ENCODE measurements at regions not wholly inside any gene's neighbourhood (a gene's known extent, or its start where the extent isn't known, plus 50 kb on each side); places are given as distances from the start of the nearest gene placed in this dataset.

DNA sequence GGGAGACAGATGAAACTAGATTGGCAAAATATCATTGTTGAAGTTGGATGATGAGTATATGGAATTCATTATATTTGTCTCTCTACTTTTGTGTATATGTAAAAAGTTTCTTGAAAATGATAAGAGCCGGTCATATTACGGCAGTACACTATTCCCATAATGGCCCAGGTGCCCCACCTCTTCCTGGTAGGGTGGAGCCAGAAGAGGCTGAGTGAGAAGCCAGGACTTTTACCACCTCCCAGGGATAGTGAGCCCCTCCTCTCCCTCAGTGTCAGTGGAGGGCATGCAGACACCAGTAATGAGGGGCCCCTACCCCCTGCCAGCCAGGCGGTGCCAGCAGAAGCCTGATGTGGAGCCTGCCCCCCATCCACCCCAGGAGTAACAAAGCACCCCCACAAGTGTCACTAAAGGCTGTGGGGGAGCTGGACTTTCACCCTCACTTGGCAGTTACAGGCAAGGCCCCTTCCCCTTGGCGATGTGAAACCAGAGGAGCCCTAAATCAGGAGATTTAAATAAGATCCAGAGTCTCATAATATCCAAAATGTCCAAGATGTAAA, 198.9 kb upstream of the RBBP8 start:
- Histone ChIP-seq H3K27ac (ENCODE audit: low read depth, low read length) (peak overlapping the region; percentile 71), H3K9ac (ENCODE audit: low read depth in 1 of 3, low read length in 3 of 3) (no peak overlapping the region), H3K36me3 (ENCODE audit: control insufficient read depth in 3 of 3, insufficient read depth in 3 of 3, low read length in 3 of 3) (no peaks in the 10 kb centered on the region), H3K4me1 (ENCODE audit: control insufficient read depth in 3 of 3, insufficient read depth in 3 of 3, low read length in 3 of 3) (no peaks in the 10 kb centered on the region), H3K27me3 (ENCODE audit: control insufficient read depth in 3 of 3, insufficient read depth in 3 of 3, low read length in 3 of 3) (no peaks in the 10 kb centered on the region), H3K9me3 (ENCODE audit: control insufficient read depth in 3 of 3, low read length in 3 of 3) (no peaks in the 10 kb centered on the region), H3K4me3 (ENCODE audit: low read length in 3 of 3) (no peak overlapping the region)

DNA sequence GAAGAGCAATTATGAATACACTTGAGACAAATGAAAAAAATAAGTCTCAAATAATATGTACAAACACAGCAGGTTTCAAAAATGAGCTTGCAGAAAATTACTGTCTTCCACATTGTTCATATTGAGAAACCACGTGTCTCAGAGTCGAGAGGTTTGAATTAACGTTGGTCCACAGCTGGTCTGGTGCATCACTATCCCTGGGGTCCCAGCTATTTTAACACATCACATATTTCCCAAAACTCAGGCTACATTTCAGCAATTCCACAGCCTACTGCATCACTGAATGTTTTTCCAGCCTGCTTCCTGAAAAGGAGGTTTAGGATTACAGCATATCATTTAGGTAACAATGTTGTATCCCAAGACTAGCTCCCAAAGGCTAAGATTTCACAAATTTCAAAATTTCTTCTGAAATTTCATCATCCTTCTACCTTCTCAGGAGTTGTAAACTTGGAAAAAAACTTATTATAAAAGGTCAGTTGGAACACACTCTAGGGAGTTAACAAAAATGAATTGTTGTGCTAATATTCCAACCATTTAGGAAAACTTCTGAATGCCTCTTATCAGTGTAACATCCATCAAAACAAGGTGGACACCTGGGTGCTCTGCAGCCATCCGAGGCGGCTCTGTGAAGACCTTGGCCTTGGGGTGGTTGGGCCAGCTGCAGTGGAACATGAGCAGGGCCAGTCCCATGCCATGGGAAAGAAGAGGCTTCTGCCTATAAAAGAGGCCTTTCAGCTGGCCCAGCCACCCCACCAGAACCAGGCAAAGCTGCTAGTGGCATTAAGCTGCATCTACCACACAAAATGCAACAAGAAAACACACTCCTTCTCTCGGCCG, 198.1 kb upstream of the RBBP8 start:
- Histone ChIP-seq H3K4me1 (ENCODE audit: control insufficient read depth in 3 of 3, insufficient read depth in 3 of 3, low read length in 3 of 3) (no peaks in the 10 kb centered on the region), H3K9ac (ENCODE audit: low read depth in 1 of 3, low read length in 3 of 3) (no peak overlapping the region), H3K27ac (ENCODE audit: low read depth, low read length) (peak overlapping the region; percentile 43), H3K4me3 (ENCODE audit: low read length in 3 of 3) (no peak overlapping the region), H3K9me3 (ENCODE audit: control insufficient read depth in 3 of 3, low read length in 3 of 3) (no peaks in the 10 kb centered on the region), H3K36me3 (ENCODE audit: control insufficient read depth in 3 of 3, insufficient read depth in 3 of 3, low read length in 3 of 3) (no peaks in the 10 kb centered on the region), H3K27me3 (ENCODE audit: control insufficient read depth in 3 of 3, insufficient read depth in 3 of 3, low read length in 3 of 3) (no peaks in the 10 kb centered on the region)

DNA sequence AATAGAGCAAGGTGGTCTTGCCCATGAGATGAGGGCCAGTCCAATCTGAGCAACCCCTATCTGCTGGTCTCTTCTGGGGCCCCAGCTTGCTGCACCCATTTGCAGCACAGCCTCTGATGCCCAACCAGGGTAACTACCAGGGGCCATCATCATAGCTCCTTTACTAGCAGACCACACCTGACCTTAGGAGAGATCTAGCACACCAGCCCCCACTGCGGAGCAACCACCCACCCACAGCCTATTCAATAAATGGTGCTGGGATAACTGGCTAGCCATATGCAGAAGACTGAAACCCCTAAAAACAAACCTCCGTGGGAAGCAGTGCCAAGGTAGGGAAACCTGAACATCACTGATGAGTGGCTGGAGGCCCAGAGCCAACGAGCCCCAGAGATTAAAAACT, 196.1 kb upstream of the RBBP8 start:
- H3K4me1 ChIP-seq (ENCODE audit: control insufficient read depth in 3 of 3, insufficient read depth in 3 of 3, low read length in 3 of 3), result no peaks in the 10 kb centered on the region

DNA sequence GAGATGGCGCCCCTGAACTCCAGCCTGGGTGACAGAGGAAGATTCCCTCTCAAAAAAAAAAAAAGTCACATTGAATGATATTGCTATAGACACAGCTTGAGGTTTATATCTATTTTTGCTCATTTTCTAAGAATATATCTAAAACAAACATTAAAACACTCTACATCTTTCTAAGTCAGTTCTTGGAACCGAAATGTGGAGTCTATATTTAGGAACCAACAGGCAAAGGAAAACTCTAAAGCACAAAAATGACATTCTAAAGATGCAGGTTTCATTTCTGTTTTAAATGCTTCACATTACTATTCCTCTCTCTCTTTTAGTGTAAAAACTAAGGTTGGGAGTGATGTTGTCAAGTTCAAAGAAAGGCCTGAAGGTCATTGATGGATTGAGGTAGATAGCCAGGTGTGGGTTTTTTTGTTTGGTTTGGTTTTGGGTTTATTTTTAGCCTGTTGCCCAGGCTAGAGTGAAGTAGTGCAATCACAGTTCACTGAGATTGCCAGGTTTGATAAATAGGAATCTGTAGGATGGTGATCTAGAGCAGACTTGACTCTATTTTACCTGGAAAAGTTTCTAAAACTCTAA, 194.0 kb upstream of the RBBP8 start:
- H3K4me1 ChIP-seq (ENCODE audit: control insufficient read depth in 3 of 3, insufficient read depth in 3 of 3, low read length in 3 of 3), result no peaks in the 10 kb centered on the region
- H3K9ac ChIP-seq (ENCODE audit: low read depth in 1 of 3, low read length in 3 of 3), result no peak overlapping the region
- no peaks in the 10 kb centered on the region for H3K27me3 ChIP-seq (ENCODE audit: control insufficient read depth in 3 of 3, insufficient read depth in 3 of 3, low read length in 3 of 3)
- no peak overlapping the region for H3K4me3 ChIP-seq (ENCODE audit: low read length in 3 of 3)
- H3K36me3 ChIP-seq (ENCODE audit: control insufficient read depth in 3 of 3, insufficient read depth in 3 of 3, low read length in 3 of 3), result no peaks in the 10 kb centered on the region
- H3K9me3 ChIP-seq (ENCODE audit: control insufficient read depth in 3 of 3, low read length in 3 of 3), result no peaks in the 10 kb centered on the region
- H3K27ac ChIP-seq (ENCODE audit: low read depth, low read length), result no peak overlapping the region

More for the DNA sequence above, 196.1 kb upstream of the RBBP8 start:
- H3K4me3 ChIP-seq (ENCODE audit: low read length in 3 of 3), result no peak overlapping the region
- H3K36me3 ChIP-seq (ENCODE audit: control insufficient read depth in 3 of 3, insufficient read depth in 3 of 3, low read length in 3 of 3), result no peaks in the 10 kb centered on the region
- no peak overlapping the region for H3K9ac ChIP-seq (ENCODE audit: low read depth in 1 of 3, low read length in 3 of 3)
- no peak overlapping the region for H3K27ac ChIP-seq (ENCODE audit: low read depth, low read length)
- H3K9me3 ChIP-seq (ENCODE audit: control insufficient read depth in 3 of 3, low read length in 3 of 3), result no peaks in the 10 kb centered on the region
- no peaks in the 10 kb centered on the region for H3K27me3 ChIP-seq (ENCODE audit: control insufficient read depth in 3 of 3, insufficient read depth in 3 of 3, low read length in 3 of 3)

DNA sequence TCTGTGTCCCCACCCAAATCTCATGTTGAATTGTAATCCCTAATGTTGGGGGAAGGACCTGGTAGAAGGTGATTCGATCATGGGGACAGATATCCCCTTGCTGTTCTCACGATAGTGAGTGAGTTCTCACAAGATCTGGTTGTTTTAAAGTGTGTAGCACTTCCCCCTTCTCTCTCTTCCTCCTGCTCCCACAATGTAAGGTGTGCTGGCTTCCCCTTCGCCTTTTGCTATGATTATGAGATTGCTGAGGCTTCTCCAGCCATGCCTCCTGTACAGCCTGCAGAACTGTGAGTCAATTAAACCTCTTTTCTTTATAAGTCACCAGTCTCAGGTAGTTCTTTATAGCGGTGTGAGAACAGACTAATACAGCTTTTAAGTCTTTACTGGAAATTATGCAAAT, 193.3 kb upstream of the RBBP8 start:
- Histone ChIP-seq H3K9ac (ENCODE audit: low read depth in 1 of 3, low read length in 3 of 3) (no peak overlapping the region), H3K27ac (ENCODE audit: low read depth, low read length) (no peak overlapping the region), H3K9me3 (ENCODE audit: control insufficient read depth in 3 of 3, low read length in 3 of 3) (no peaks in the 10 kb centered on the region), H3K36me3 (ENCODE audit: control insufficient read depth in 3 of 3, insufficient read depth in 3 of 3, low read length in 3 of 3) (no peaks in the 10 kb centered on the region), H3K27me3 (ENCODE audit: control insufficient read depth in 3 of 3, insufficient read depth in 3 of 3, low read length in 3 of 3) (no peaks in the 10 kb centered on the region), H3K4me1 (ENCODE audit: control insufficient read depth in 3 of 3, insufficient read depth in 3 of 3, low read length in 3 of 3) (no peaks in the 10 kb centered on the region), H3K4me3 (ENCODE audit: low read length in 3 of 3) (no peak overlapping the region)

DNA sequence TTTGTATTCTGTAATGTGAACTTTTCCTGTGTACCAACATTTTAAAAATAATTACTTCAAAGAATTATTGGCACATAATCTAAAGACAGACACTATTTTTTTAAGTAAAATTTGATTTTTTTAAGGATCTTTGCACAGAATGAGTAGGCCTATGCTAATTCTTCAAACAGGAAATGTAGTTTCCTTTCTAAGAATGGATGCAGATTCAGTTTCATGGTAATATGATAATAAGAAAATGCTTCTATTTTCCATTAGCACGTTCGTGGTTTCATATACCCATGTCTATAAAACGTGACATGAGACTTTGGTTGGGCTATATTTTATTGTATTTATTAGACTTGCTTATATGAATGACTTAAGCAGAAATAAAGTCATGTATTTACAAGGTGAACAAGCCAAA, 191.8 kb upstream of the RBBP8 start:
- Histone ChIP-seq H3K4me3 (ENCODE audit: low read length in 3 of 3) (no peak overlapping the region), H3K9ac (ENCODE audit: low read depth in 1 of 3, low read length in 3 of 3) (no peak overlapping the region), H3K27me3 (ENCODE audit: control insufficient read depth in 3 of 3, insufficient read depth in 3 of 3, low read length in 3 of 3) (no peaks in the 10 kb centered on the region), H3K36me3 (ENCODE audit: control insufficient read depth in 3 of 3, insufficient read depth in 3 of 3, low read length in 3 of 3) (no peaks in the 10 kb centered on the region), H3K27ac (ENCODE audit: low read depth, low read length) (no peak overlapping the region), H3K4me1 (ENCODE audit: control insufficient read depth in 3 of 3, insufficient read depth in 3 of 3, low read length in 3 of 3) (no peaks in the 10 kb centered on the region), H3K9me3 (ENCODE audit: control insufficient read depth in 3 of 3, low read length in 3 of 3) (no peaks in the 10 kb centered on the region)

DNA sequence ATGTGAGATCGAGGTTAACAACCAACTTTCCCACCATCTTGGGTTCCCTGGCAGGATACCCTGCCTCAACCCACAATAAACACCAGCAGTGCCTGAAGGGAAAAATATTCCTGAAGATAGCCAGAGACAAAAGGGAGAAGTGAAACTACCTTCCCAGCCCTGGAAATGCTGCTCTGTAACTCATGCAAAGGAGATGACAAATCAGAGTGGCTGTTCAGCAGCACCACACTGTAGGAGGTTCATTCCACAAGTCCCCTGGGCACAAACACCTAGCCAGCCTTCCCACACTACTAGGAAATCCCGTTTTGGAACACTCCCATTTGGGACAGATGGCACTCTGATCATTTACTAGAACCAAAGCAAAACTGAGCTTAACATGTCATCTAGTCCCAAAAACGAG, 190.7 kb upstream of the RBBP8 start:
- H3K9ac ChIP-seq (ENCODE audit: low read depth in 1 of 3, low read length in 3 of 3), result no peak overlapping the region

DNA sequence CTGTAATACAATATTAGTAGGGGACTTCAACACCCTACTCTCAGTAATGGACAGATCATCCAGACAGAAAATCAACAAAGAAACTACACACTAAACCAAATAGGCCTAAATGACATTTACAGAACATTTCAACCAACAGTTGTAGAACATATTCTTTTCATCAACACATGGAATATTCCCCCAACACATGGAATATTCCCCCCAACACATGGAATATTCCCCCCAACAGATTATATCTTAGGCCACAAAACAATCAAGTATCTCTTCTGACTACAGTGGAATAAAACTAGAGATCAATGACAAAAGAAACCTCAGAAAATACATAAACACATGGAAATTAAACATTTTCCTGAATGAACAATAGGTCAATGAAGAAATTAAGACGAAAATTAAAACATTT, 187.2 kb upstream of the RBBP8 start:
- Histone ChIP-seq H3K4me3 (ENCODE audit: low read length in 3 of 3) (no peak overlapping the region), H3K4me1 (ENCODE audit: control insufficient read depth in 3 of 3, insufficient read depth in 3 of 3, low read length in 3 of 3) (no peaks in the 10 kb centered on the region), H3K27ac (ENCODE audit: low read depth, low read length) (no peak overlapping the region)

More for the DNA sequence above, 190.7 kb upstream of the RBBP8 start:
- Histone ChIP-seq H3K36me3 (ENCODE audit: control insufficient read depth in 3 of 3, insufficient read depth in 3 of 3, low read length in 3 of 3) (no peaks in the 10 kb centered on the region), H3K27me3 (ENCODE audit: control insufficient read depth in 3 of 3, insufficient read depth in 3 of 3, low read length in 3 of 3) (no peaks in the 10 kb centered on the region), H3K27ac (ENCODE audit: low read depth, low read length) (no peak overlapping the region), H3K4me3 (ENCODE audit: low read length in 3 of 3) (no peak overlapping the region), H3K9me3 (ENCODE audit: control insufficient read depth in 3 of 3, low read length in 3 of 3) (no peaks in the 10 kb centered on the region), H3K4me1 (ENCODE audit: control insufficient read depth in 3 of 3, insufficient read depth in 3 of 3, low read length in 3 of 3) (no peaks in the 10 kb centered on the region)

DNA sequence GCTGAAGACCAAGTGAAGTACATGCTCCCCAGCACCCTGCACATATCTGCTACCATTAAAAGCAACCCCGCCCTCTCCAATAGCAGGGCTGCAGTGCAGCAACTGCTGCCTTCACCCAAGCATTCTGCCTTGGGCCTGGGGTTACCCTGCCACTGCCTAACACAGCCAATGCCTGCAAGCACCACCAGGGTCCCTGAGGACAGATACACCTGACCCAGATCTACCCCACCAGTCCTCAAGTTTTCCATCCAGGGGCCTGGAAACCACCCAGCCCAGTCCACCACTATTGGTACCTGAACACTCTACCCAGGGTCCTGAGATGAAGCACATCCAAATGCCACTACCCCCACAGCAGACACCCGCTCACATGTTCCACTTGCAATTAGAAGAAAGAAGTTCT, 181.1 kb upstream of the RBBP8 start:
- Histone ChIP-seq H3K27me3 (ENCODE audit: control insufficient read depth in 3 of 3, insufficient read depth in 3 of 3, low read length in 3 of 3) (peaks cover 0 to 2% (median 0%) of the 10 kb centered on the region in 3 donors), H3K9me3 (ENCODE audit: control insufficient read depth in 3 of 3, low read length in 3 of 3) (no peaks in the 10 kb centered on the region), H3K36me3 (ENCODE audit: control insufficient read depth in 3 of 3, insufficient read depth in 3 of 3, low read length in 3 of 3) (no peaks in the 10 kb centered on the region), H3K27ac (ENCODE audit: low read depth, low read length) (no peak overlapping the region), H3K9ac (ENCODE audit: low read depth in 1 of 3, low read length in 3 of 3) (no peak overlapping the region), H3K4me3 (ENCODE audit: low read length in 3 of 3) (no peak overlapping the region), H3K4me1 (ENCODE audit: control insufficient read depth in 3 of 3, insufficient read depth in 3 of 3, low read length in 3 of 3) (peaks cover 7 to 9% (median 7%) of the 10 kb centered on the region in 3 donors)

More for the DNA sequence above, 187.2 kb upstream of the RBBP8 start:
- Histone ChIP-seq H3K9ac (ENCODE audit: low read depth in 1 of 3, low read length in 3 of 3) (no peak overlapping the region), H3K9me3 (ENCODE audit: control insufficient read depth in 3 of 3, low read length in 3 of 3) (no peaks in the 10 kb centered on the region), H3K27me3 (ENCODE audit: control insufficient read depth in 3 of 3, insufficient read depth in 3 of 3, low read length in 3 of 3) (no peaks in the 10 kb centered on the region), H3K36me3 (ENCODE audit: control insufficient read depth in 3 of 3, insufficient read depth in 3 of 3, low read length in 3 of 3) (no peaks in the 10 kb centered on the region)

DNA sequence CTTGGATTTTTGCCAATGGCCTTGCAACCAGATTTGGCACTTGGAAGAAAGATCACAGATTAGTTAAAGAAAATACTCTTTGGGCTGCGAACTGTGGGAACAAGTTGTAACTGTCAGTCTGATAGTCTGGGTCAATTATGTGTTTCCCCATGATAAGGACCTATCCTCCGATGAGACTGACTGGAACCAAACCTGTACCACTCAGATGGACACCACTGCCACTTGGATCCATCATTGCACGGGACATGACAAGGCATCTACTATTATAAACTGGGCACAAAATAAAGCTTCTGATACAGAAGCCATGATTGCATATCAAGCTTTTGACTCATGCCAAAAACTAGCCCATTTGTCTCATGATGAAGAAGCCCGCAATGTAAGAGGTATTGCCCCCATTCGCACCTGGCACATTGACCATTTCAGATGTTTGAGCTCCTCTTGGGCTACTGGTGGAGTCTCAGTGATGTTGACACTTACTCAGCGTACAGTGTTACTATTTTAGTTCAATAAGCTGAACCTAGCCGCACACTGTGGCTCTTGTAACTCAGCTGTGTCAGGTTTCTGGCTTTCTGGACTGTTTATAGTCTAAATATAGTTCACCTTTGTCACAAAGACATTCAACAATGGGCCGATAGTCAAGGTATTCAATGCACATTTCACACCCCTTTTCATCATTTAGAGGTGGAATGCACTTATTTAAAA, 179.8 kb upstream of the RBBP8 start:
- Histone ChIP-seq H3K9me3 (ENCODE audit: control insufficient read depth in 3 of 3, low read length in 3 of 3) (no peaks in the 10 kb centered on the region), H3K27me3 (ENCODE audit: control insufficient read depth in 3 of 3, insufficient read depth in 3 of 3, low read length in 3 of 3) (peaks cover 0 to 2% (median 0%) of the 10 kb centered on the region in 3 donors), H3K4me1 (ENCODE audit: control insufficient read depth in 3 of 3, insufficient read depth in 3 of 3, low read length in 3 of 3) (peaks cover 7 to 9% (median 7%) of the 10 kb centered on the region in 3 donors), H3K36me3 (ENCODE audit: control insufficient read depth in 3 of 3, insufficient read depth in 3 of 3, low read length in 3 of 3) (no peaks in the 10 kb centered on the region), H3K9ac (ENCODE audit: low read depth in 1 of 3, low read length in 3 of 3) (no peak overlapping the region), H3K4me3 (ENCODE audit: low read length in 3 of 3) (peak overlapping the region in 2 of 3 donors; percentile 4 to 17), H3K27ac (ENCODE audit: low read depth, low read length) (peak overlapping the region; percentile 50)
